ENCODE measurements at regions not wholly inside any gene's neighbourhood (a gene's known extent, or its start where the extent isn't known, plus 50 kb on each side); places are given as distances from the start of the nearest gene placed in this dataset.

GRCh38 chr10:84829131-84829530 is 500.7 kb downstream of the CCSER2 start:
- no peak for DNase-seq (ENCODE audit: low spot score)
- H3K27ac ChIP-seq (ENCODE audit: low read depth) = no peak overlapping the region
- H3K4me3 ChIP-seq = no peak overlapping the region
- no peaks in the 10 kb centered on the region for H3K4me1 ChIP-seq (ENCODE audit: insufficient read depth)
- Mint-ChIP-seq H3K4me1 (peaks cover 7% of the 10 kb centered on the region), H3K9me3 (no peaks in the 10 kb centered on the region), H3K27ac (no peak overlapping the region), H3K4me3 (no peak overlapping the region), H3K36me3 (ENCODE audit: low read depth) (no peaks in the 10 kb centered on the region), H3K27me3 (ENCODE audit: insufficient read depth, low read depth, poor library complexity) (peaks cover 4% of the 10 kb centered on the region)
- no peaks in the 10 kb centered on the region for H3K9me2 ChIP-seq (ENCODE audit: insufficient read depth)
- no peaks in the 10 kb centered on the region for H3K79me2 ChIP-seq (replicated peaks; ENCODE audit: insufficient read depth)
- no peak overlapping the region for H2AFZ ChIP-seq
- no peaks in the 10 kb centered on the region for H3F3A ChIP-seq (replicated peaks; ENCODE audit: low read depth)
- TF ChIP-seq ZNF331 (CRISPR knock-in tag; IDR thresholded peaks at IDR 0.05; ENCODE audit: low read depth) (no peak), POLR2AphosphoS5 (IDR thresholded peaks at IDR 0.05; ENCODE audit: low read depth) (no peak), CREB1 (CRISPR knock-in tag; IDR thresholded peaks at IDR 0.05; ENCODE audit: low read depth) (no peak), STAT1 (IDR thresholded peaks at IDR 0.05; ENCODE audit: unreplicated experiment) (no peak), EZH2phosphoT487 (IDR thresholded peaks at IDR 0.05; ENCODE audit: unreplicated experiment) (no peak), JUNB (IDR thresholded peaks at IDR 0.05; ENCODE audit: unreplicated experiment) (no peak), EZH2 (IDR thresholded peaks at IDR 0.05; ENCODE audit: low read depth, unreplicated experiment) (no peak), ZNF462 (CRISPR knock-in tag; IDR thresholded peaks at IDR 0.05) (no peak), ZNF114 (CRISPR knock-in tag; IDR thresholded peaks at IDR 0.05) (no peak), NANOG (IDR thresholded peaks at IDR 0.05; ENCODE audit: borderline replicate concordance) (no peak), REST (IDR thresholded peaks at IDR 0.05; ENCODE audit: unreplicated experiment) (no peak), CTCF (conservative IDR thresholded peaks at IDR 0.05; ENCODE audit: low read depth in 2 of 2) (no peak), ETS1 (IDR thresholded peaks at IDR 0.05) (no peak)
- ATAC-seq = no peak
- no peaks in the 10 kb centered on the region for H3K36me3 ChIP-seq (ENCODE audit: insufficient read depth)
- H3K27me3 ChIP-seq (ENCODE audit: insufficient read depth) = no peaks in the 10 kb centered on the region
- no peaks in the 10 kb centered on the region for H4K20me1 ChIP-seq (replicated peaks; ENCODE audit: insufficient read depth)
- H3K4me2 ChIP-seq = no peak overlapping the region

Measured in GM23338 (cell line).